ENCODE measurements at regions not wholly inside any gene's neighbourhood (a gene's known extent, or its start where the extent isn't known, plus 50 kb on each side); places are given as distances from the start of the nearest gene placed in this dataset.

GRCh38 chr2:8133913-8134472 lies 547.9 kb upstream of the ID2 start:
- Histone ChIP-seq H3K4ac (ENCODE audit: low read depth, low read length) (no peak overlapping the region), H3K4me2 (ENCODE audit: insufficient read depth, insufficient read length, low read length) (no peak overlapping the region), H3K14ac (ENCODE audit: insufficient read depth, low read length) (no peak overlapping the region), H3K23ac (ENCODE audit: insufficient read length, low read depth, low read length) (no peak overlapping the region), H3K27ac (ENCODE audit: insufficient read length, low read depth, low read length) (no peak overlapping the region), H2BK120ac (ENCODE audit: low read depth, low read length, poor library complexity, severe bottlenecking) (no peak overlapping the region), H3K18ac (ENCODE audit: insufficient read length, low read depth, low read length) (no peak overlapping the region), H3K23me2 (ENCODE audit: insufficient read length, low read depth, low read length, poor library complexity, severe bottlenecking) (no peaks in the 10 kb centered on the region), H4K20me1 (ENCODE audit: control insufficient read depth, insufficient read depth, insufficient read length) (no peaks in the 10 kb centered on the region), H2AK5ac (ENCODE audit: insufficient read length, low read length) (no peak overlapping the region), H2BK5ac (ENCODE audit: insufficient read length, low read length) (no peak overlapping the region), H4K8ac (replicated peaks; ENCODE audit: insufficient read length, low read depth, low read length) (no peak overlapping the region), H3K79me2 (ENCODE audit: insufficient read depth, low read length) (no peaks in the 10 kb centered on the region), H3K27me3 (ENCODE audit: insufficient read depth, low read length) (no peaks in the 10 kb centered on the region), H4K5ac (ENCODE audit: insufficient read length, low read depth, low read length) (no peak overlapping the region), H3K9ac (ENCODE audit: extremely low read depth, insufficient read length, low read length) (no peak overlapping the region), H3K9me3 (ENCODE audit: control insufficient read depth, low read depth, low read length) (no peaks in the 10 kb centered on the region), H3K4me1 (ENCODE audit: insufficient read depth, low read length) (no peaks in the 10 kb centered on the region; the same call in 1 of the 2 replicates), H3K56ac (ENCODE audit: insufficient read length, low read depth, low read length) (no peak overlapping the region), H4K91ac (ENCODE audit: insufficient read length, low read depth, low read length) (no peak overlapping the region), H2AFZ (ENCODE audit: low read length) (no peak overlapping the region), H2BK12ac (ENCODE audit: insufficient read length, low read depth, low read length) (no peak overlapping the region), H2BK20ac (ENCODE audit: low read depth, low read length, poor library complexity, severe bottlenecking) (no peak overlapping the region), H2BK15ac (ENCODE audit: low read depth, low read length) (no peak overlapping the region), H3K79me1 (ENCODE audit: insufficient read depth, low read depth, low read length, poor library complexity, severe bottlenecking) (no peaks in the 10 kb centered on the region), H3T11ph (ENCODE audit: low read length) (no peak overlapping the region)
- Mint-ChIP-seq H3K4me3 (no peak overlapping the region), H3K4me1 (peaks cover 8 to 9% of the 10 kb centered on the region in 2 experiments; a peak in 3 of 4 replicates), H3K27me3 (ENCODE audit: low read depth) (no peaks in the 10 kb centered on the region; the same call in 1 of the 2 replicates), H3K27ac (no peak overlapping the region), H3K36me3 (ENCODE audit: insufficient read depth in 1 of 3, low read depth in 3 of 3) (peaks cover 0 to 1% (median 0%) of the 10 kb centered on the region in 3 experiments; a peak in 1 of 7 replicates), H3K9me3 (peaks cover 2 to 4% of the 10 kb centered on the region in 2 experiments; a peak in 4 of 5 replicates)
- TF ChIP-seq CTCF (conservative IDR thresholded peaks at IDR 0.05) = no peak
- no CpG with 5 or more reads among the region's 11 CpGs for WGBS (ENCODE audit: extremely low coverage, insufficient read length, low lambda C conversion rate)
- no peak for DNase-seq

Measured in H9 (cell line).